ENCODE measurements at regions not wholly inside any gene's neighbourhood (a gene's known extent, or its start where the extent isn't known, plus 50 kb on each side); places are given as distances from the start of the nearest gene placed in this dataset.

- TF ChIP-seq CTCF (IDR thresholded peaks at IDR 0.05) (no peak), ZFX (IDR thresholded peaks at IDR 0.05; ENCODE audit: borderline replicate concordance) (no peak)
Measured at GRCh38 chr7:12898004-12898403, 210.6 kb downstream of the ARL4A start.

All from 22Rv1 (cell line).